NCI-H1417 (cell line): ENCODE measurements at regions not wholly inside any gene's neighbourhood (a gene's known extent, or its start where the extent isn't known, plus 50 kb on each side); places are given as distances from the start of the nearest gene placed in this dataset.
A peak's percentile ranks its signal among the peaks of the same experiment; 100 is the strongest.

Source experiments
- DNase-seq, 3 experiments: peaks; one replicate each; lab custom pipeline; 2025; lab: John Stamatoyannopoulos, UW

DNA sequence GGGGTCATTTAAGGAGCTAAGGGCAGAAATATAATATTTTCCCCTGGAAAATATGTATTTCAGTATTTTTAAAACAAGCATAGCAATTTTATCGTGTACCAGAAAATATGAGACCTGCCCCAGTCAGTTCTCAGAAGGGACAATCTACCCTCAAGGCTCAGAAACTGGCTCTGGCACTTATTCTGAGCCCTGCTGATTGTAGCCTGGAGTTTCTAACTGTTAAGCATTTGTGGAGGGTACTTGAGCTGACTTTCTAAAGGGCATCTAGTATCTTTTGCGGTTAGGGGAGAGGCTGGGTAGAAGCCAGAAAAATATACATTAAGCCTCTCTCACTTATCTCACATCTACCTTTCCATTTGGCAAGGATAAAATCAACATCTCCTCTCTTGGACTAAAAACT, 71.3 kb upstream of the FSHB start:
- DNase-seq = peak in 1 of 3 experiments; percentile 97

DNA sequence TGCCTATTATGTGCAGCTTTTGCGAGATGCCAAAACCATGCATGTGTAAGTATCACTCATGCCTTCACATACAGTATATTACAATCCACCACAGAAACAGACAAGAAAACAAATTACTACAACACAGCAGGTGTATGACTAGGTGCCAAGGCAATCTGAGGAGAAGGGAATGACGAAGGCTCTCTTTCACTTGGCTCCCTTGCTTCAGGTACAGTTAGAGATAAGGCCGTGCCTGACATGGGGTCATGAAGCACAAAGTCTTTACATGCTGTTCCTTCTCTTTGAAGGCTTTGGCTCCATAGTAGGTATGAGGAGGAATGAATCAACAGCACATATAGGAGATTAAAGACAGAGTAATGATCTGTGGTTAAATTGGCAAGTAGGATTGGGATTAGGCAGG, 65.2 kb upstream of the FSHB start:
- no peak for DNase-seq

DNA sequence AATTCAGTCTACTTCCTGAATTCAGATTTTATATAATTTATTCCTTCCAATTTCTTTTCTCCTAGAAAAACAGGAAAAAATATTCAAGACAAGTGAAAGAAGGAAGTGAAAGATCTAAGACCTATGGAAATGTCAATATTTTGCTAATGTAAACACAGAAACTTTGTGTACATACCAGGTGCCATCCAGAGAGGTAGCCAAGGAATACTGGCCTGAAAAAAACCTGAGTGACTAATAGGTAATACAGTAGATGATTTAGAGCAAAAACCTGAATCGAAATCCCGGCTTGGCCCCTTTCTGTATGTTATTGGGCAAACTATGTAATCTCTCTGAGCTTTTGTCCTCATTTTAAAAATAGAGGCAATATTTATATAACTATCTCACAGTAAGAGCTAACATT, 59.2 kb upstream of the FSHB start:
- DNase-seq = no peak

DNA sequence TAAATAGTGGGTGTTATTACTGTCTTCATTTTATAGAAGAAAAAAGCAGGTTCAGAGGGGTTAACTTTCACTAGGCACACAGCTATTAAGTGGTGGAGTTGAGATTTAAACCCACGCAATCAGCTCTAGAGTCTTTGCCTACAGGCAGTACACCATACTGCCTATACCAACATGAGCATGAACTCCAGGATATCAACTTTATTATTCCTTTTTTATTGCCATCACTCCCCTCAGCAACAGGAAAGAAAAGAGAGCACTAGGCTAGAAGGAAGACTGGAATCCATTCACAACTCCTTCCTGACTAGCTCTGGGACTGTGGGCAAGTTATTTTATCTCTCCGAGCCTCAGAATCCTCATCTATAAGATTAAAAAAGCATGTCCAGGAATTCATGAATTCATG, 58.7 kb upstream of the FSHB start:
- DNase-seq = no peak

DNA sequence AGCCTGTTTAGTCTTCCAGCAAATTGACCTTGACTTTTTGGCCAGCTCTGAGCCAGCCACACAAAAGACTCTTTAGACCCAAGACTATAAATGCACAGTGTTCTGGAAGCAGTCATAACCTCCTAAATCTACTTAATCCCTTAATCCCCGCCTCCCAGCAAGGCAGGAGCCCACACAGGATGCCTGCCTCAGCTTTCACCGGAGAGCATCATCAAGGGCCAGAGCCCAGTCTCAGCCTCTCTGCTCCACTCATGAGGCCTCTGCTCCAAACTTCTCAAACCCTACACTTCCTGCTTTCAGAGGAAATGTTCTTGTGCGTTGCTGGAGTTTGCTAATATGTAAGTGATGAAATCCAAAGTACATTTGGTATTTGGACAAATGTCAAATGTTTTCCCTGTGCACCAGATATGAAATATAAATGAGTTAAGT, 57.9 kb upstream of the FSHB start:
- DNase-seq = no peak

DNA sequence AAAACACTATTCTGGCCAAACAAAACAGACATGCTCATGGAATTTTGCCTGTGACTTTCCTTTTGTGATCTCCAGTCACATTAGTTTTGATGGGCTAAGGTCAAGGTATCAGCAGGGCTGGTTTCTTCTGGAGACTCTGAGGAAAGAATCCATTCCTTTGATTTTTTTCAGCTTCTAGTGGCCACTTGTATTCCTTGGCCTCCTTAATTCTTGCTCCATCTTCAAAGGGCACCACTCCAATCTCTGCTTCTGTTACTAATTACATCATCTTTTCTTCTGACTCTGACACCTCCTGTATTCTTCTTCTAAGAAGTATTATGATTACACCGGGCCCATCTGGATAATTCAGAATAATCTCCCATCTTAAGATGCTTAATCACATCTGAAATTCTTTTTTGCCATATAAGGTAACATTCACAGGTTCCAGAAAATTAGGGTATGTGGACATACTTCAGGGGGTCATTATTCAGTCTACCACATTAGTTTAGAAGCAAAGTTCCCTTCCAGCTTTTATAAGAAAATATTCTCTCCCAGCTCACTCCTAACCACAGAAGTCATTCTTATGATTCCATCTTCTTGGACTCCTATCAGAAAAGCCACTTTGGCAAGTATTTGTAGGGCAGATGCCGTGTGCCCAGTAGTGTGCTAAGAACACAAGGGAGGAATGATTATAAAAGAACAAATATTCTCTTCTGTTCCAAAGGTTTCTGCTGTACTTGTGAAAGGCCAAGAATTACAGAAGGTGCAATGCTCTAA, 56.4 kb upstream of the FSHB start:
- DNase-seq = no peak
